ENCODE measurements at regions not wholly inside any gene's neighbourhood (a gene's known extent, or its start where the extent isn't known, plus 50 kb on each side); places are given as distances from the start of the nearest gene placed in this dataset.

- no peak for DNase-seq (ENCODE audit: low spot score)
- Histone ChIP-seq H4K20me1 (ENCODE audit: insufficient read depth, low read length) (no peaks in the 10 kb centered on the region), H3K79me2 (ENCODE audit: insufficient read depth, low read length) (no peaks in the 10 kb centered on the region), H3K27ac (ENCODE audit: extremely low read length, insufficient read depth, low read length) (no peak overlapping the region), H3K4me1 (ENCODE audit: insufficient read depth, low read length) (no peaks in the 10 kb centered on the region), H3K9me3 (ENCODE audit: low read length) (peaks cover 49% of the 10 kb centered on the region), H3K9ac (ENCODE audit: insufficient read depth, low read depth, low read length) (no peak overlapping the region), H2AFZ (ENCODE audit: low read length) (no peak overlapping the region), H3K4me3 (replicated peaks in 1 of 3; ENCODE audit: insufficient read depth in 1 of 3, low read depth in 2 of 3, low read length in 3 of 3) (no peak overlapping the region), H3K36me3 (replicated peaks in 1 of 2; ENCODE audit: control insufficient read depth in 1 of 2, insufficient read depth in 2 of 2, low read length in 2 of 2) (no peaks in the 10 kb centered on the region), H3K4me2 (ENCODE audit: low read depth, low read length) (no peak overlapping the region), H3K27me3 (ENCODE audit: control insufficient read depth in 1 of 2, insufficient read depth in 2 of 2, low read length in 2 of 2) (no peaks in the 10 kb centered on the region)
- in situ Hi-C loops (cut with HindIII; ENCODE audit: extremely low pct_ligation_motif_present, low pct_unique_long_range_greater_than_20kb) (no loop called here), intact Hi-C loops (cut with micrococcal nuclease; ENCODE audit: unreplicated experiment) (no loop called here)
- FAIRE-seq, result no peak
- CTCF ChIA-PET (ENCODE audit: low intra/inter-chr PET ratio, low total read pairs), result no interaction called here
- ATAC-seq, result no peak
- TF ChIP-seq MAFK (conservative IDR thresholded peaks at IDR 0.05 in 1 of 2, IDR thresholded peaks at IDR 0.05 in 1 of 2; ENCODE audit: low read length in 2 of 2) (peak; percentile 45 to 82; a peak in 3 of 4 replicates), ZNF766 (CRISPR knock-in tag; IDR thresholded peaks at IDR 0.05; ENCODE audit: borderline replicate concordance) (no peak), MAFF (IDR thresholded peaks at IDR 0.05; ENCODE audit: low read depth, low read length) (peak; percentile 77)
- WGBS (ENCODE audit: low lambda C conversion rate), result 0% methylated on average over 3 of the region's 3 CpGs
- POLR2A ChIA-PET, result no interaction called here
- no TSS peak for BruUV-seq (replicated peaks)
Observed at GRCh38 chr6:86331265-86331840, 606.0 kb upstream of the HTR1E start.

GRCh38 chr6:86306210-86306609 lies 631.1 kb upstream of the HTR1E start:
- H3K79me2 ChIP-seq (ENCODE audit: insufficient read depth, low read length), result no peaks in the 10 kb centered on the region
- FAIRE-seq (no peak), DNase-seq (ENCODE audit: low spot score) (no peak), ATAC-seq (no peak)
- H3K9ac ChIP-seq (ENCODE audit: insufficient read depth, low read depth, low read length), result no peak overlapping the region
- H3K4me2 ChIP-seq (ENCODE audit: low read depth, low read length), result no peak overlapping the region
- H2AFZ ChIP-seq (ENCODE audit: low read length), result no peak overlapping the region
- no peak overlapping the region for H3K27ac ChIP-seq (ENCODE audit: extremely low read length, insufficient read depth, low read length)
- 0% methylated on average over 3 of the region's 4 CpGs for WGBS (ENCODE audit: low lambda C conversion rate)
- POLR2A ChIA-PET, result no interaction called here
- BruUV-seq (replicated peaks), result no TSS peak
- no peak for TF ChIP-seq POLR2AphosphoS5 (IDR thresholded peaks at IDR 0.05; ENCODE audit: low read depth, low read length)
- no peak for TF ChIP-seq MED8 (CRISPR knock-in tag; IDR thresholded peaks at IDR 0.05; ENCODE audit: insufficient replicate concordance)
- no peak for TF ChIP-seq ZNF710 (CRISPR knock-in tag; IDR thresholded peaks at IDR 0.05; ENCODE audit: borderline replicate concordance)
- TF ChIP-seq KDM5B (CRISPR knock-in tag; IDR thresholded peaks at IDR 0.05; ENCODE audit: borderline replicate concordance), result no peak
- TF ChIP-seq, protein P1, sequence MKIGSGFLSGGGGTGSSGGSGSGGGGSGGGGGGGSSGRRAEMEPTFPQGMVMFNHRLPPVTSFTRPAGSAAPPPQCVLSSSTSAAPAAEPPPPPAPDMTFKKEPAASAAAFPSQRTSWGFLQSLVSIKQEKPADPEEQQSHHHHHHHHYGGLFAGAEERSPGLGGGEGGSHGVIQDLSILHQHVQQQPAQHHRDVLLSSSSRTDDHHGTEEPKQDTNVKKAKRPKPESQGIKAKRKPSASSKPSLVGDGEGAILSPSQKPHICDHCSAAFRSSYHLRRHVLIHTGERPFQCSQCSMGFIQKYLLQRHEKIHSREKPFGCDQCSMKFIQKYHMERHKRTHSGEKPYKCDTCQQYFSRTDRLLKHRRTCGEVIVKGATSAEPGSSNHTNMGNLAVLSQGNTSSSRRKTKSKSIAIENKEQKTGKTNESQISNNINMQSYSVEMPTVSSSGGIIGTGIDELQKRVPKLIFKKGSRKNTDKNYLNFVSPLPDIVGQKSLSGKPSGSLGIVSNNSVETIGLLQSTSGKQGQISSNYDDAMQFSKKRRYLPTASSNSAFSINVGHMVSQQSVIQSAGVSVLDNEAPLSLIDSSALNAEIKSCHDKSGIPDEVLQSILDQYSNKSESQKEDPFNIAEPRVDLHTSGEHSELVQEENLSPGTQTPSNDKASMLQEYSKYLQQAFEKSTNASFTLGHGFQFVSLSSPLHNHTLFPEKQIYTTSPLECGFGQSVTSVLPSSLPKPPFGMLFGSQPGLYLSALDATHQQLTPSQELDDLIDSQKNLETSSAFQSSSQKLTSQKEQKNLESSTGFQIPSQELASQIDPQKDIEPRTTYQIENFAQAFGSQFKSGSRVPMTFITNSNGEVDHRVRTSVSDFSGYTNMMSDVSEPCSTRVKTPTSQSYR (CRISPR knock-in tag; IDR thresholded peaks at IDR 0.05; ENCODE audit: borderline replicate concordance), result no peak
- TF ChIP-seq HMGXB4 (CRISPR knock-in tag; IDR thresholded peaks at IDR 0.05; ENCODE audit: borderline replicate concordance in 1 of 2, low read depth in 1 of 2), result no peak
- no peak for TF ChIP-seq YEATS4 (CRISPR knock-in tag; IDR thresholded peaks at IDR 0.05; ENCODE audit: borderline replicate concordance)
- no peak for TF ChIP-seq ZNF629 (CRISPR knock-in tag; conservative IDR thresholded peaks at IDR 0.05)
- H4K20me1 ChIP-seq (ENCODE audit: insufficient read depth, low read length), result no peaks in the 10 kb centered on the region
- no peaks in the 10 kb centered on the region for H3K27me3 ChIP-seq (ENCODE audit: control insufficient read depth in 1 of 2, insufficient read depth in 2 of 2, low read length in 2 of 2)
- no peaks in the 10 kb centered on the region for H3K4me1 ChIP-seq (ENCODE audit: insufficient read depth, low read length)
- H3K36me3 ChIP-seq (replicated peaks in 1 of 2; ENCODE audit: control insufficient read depth in 1 of 2, insufficient read depth in 2 of 2, low read length in 2 of 2), result no peaks in the 10 kb centered on the region
- H3K4me3 ChIP-seq (replicated peaks in 1 of 3; ENCODE audit: insufficient read depth in 1 of 3, low read depth in 2 of 3, low read length in 3 of 3), result no peak overlapping the region
- CTCF ChIA-PET (ENCODE audit: low intra/inter-chr PET ratio, low total read pairs), result no interaction called here
- H3K9me3 ChIP-seq (ENCODE audit: low read length), result peaks cover 32% of the 10 kb centered on the region
- in situ Hi-C loops (cut with HindIII; ENCODE audit: extremely low pct_ligation_motif_present, low pct_unique_long_range_greater_than_20kb), result no loop called here
- intact Hi-C loops (cut with micrococcal nuclease; ENCODE audit: unreplicated experiment), result no loop called here
